Right lobe of liver (tissue), 6 donors: ENCODE measurements at regions not wholly inside any gene's neighbourhood (a gene's known extent, or its start where the extent isn't known, plus 50 kb on each side); places are given as distances from the start of the nearest gene placed in this dataset.

Experiments
- ATAC-seq, 4 donors: fragments of 200-7000 bp; cut with Tn5 transposase; one replicate each; pipeline ENCODE4 v1.9.1; 2020; ENCODE audit warnings: mild to moderate bottlenecking in 4 of 4, moderate library complexity in 4 of 4
- DNase-seq, 3 donors: peaks; one replicate each; pipeline ENCODE4 v3.0.0-alpha.2; 2020
- H3K27ac ChIP-seq, 3 donors: fragments of 200-600 bp; one replicate each; pipeline ENCODE4 v1.8.0; 2022
- H3K27me3 ChIP-seq, 2 donors: fragments of 200-600 bp; one replicate each; pipeline ENCODE4 v1.8.0; 2022
- H3K36me3 ChIP-seq, 4 donors: fragments of 200-600 bp; sonication (generic) in 1 of 4; one replicate each; pipeline versions ENCODE4 v1.5.1 to v1.8.0; 2017 to 2022; ENCODE audit warnings: control low read depth in 1 of 4
- H3K4me1 ChIP-seq, 4 donors: fragments of 200-600 bp; sonication (generic) in 1 of 4; one replicate each; pipeline versions ENCODE4 v1.5.1 to v1.8.0; 2017 to 2022; ENCODE audit warnings: control low read depth in 1 of 4
- H3K4me3 ChIP-seq, 3 donors: fragments of 200-600 bp; one replicate each; pipeline ENCODE4 v1.8.0; 2022
- H3K9me3 ChIP-seq, 4 donors: fragments of 200-600 bp; sonication (generic) in 1 of 4; one replicate each; pipeline versions ENCODE4 v1.5.1 to v1.8.0; 2017 to 2022; ENCODE audit warnings: control low read depth in 1 of 4
- POLR2A ChIP-seq: fragments of 450-650 bp; IDR thresholded peaks from one replicate; pipeline ENCODE4 v1.6.1; 2017; ENCODE audit warnings: antibody characterized with exemption, mild to moderate bottlenecking
- WGBS: methylation state at CpG from one replicate; pipeline ENCODE4 v1.1.6; 2018; ENCODE audit warnings: low coverage, low lambda C conversion rate; ENCODE audit not compliant: insufficient coverage; ENCODE audit errors: missing lambda C conversion rate; 5-methylcytosine and 5-hydroxymethylcytosine counted together
- intact Hi-C, 2 donors: fragments of 100-400 bp; cut with DNase I; formaldehyde crosslinking; loops; one replicate each; pipeline versions ENCODE4 v1.11.2 to v1.14.1; 2022
- TF ChIP-seq, protein P1 (sequence below), 4 donors: fragments of 200-600 bp in 3 of 4; fragments of 450-650 bp in 1 of 4; IDR thresholded peaks; one replicate each; pipeline versions ENCODE4 v1.5.1 to v1.8.0; 2016 to 2022; ENCODE audit warnings: antibody characterized with exemption in 4 of 4, mild to moderate bottlenecking in 2 of 4
- donor health status: DM: no; HTN: yes; CAD: no.
- donor health status: DM: no; HTN: no; CAD: no.
- donor health status: DM: no; HTN: no; CAD: no.
- donor health status: DM: no; HTN: yes; CAD: no.
- donor health status: DM: no; HTN: yes; CAD: no.

DNA sequence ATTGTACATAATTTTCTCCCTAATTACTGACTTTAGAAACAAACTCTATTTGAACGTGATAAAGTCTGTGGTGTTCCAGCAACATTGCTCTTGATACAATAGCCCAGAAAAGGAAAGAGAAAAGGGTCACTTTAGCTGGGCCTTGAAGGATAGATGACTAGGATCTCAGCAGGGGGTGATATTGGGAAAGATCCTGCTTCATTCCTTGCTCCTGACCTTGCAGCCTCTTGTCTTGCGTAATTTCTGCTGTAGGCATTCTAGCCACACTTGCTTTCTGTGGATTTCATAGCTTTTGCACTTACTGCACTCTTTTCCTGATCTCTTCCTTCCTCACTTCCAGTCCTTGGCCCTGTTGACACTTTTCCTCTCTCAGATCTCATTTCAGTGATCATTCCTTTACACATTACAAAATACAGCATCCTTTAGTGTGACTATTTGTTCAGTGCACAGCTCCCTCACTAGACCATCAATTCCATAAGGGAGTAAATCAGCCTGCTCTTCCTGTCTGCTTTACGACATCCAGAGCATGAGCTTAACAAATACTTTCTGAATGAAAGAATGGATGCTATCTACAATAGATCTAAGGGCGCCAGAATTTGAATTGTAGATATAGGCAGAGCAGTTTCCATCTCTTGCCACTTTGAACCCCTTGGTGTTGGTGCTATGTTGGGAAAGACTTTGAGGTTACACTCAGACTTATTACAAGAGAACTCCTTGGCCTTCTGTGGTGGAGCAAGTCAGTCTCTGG is 559.6 kb upstream of the MDFIC2 start:
- no peaks in the 10 kb centered on the region for H3K9me3 ChIP-seq
- no peaks in the 10 kb centered on the region for H3K4me1 ChIP-seq
- DNase-seq (no peak), ATAC-seq (no peak)
- intact Hi-C loops, result no loop called here
- no peaks in the 10 kb centered on the region for H3K36me3 ChIP-seq
- H3K4me3 ChIP-seq, result no peak overlapping the region
- H3K27me3 ChIP-seq, result no peaks in the 10 kb centered on the region
- 54% methylated on average over 4 of the region's 4 CpGs for whole genome bisulfite sequencing
- no peak overlapping the region for H3K27ac ChIP-seq
- TF ChIP-seq POLR2A, result no peak
- TF ChIP-seq, protein P1, sequence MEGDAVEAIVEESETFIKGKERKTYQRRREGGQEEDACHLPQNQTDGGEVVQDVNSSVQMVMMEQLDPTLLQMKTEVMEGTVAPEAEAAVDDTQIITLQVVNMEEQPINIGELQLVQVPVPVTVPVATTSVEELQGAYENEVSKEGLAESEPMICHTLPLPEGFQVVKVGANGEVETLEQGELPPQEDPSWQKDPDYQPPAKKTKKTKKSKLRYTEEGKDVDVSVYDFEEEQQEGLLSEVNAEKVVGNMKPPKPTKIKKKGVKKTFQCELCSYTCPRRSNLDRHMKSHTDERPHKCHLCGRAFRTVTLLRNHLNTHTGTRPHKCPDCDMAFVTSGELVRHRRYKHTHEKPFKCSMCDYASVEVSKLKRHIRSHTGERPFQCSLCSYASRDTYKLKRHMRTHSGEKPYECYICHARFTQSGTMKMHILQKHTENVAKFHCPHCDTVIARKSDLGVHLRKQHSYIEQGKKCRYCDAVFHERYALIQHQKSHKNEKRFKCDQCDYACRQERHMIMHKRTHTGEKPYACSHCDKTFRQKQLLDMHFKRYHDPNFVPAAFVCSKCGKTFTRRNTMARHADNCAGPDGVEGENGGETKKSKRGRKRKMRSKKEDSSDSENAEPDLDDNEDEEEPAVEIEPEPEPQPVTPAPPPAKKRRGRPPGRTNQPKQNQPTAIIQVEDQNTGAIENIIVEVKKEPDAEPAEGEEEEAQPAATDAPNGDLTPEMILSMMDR (IDR thresholded peaks at IDR 0.05), result no peak

DNA sequence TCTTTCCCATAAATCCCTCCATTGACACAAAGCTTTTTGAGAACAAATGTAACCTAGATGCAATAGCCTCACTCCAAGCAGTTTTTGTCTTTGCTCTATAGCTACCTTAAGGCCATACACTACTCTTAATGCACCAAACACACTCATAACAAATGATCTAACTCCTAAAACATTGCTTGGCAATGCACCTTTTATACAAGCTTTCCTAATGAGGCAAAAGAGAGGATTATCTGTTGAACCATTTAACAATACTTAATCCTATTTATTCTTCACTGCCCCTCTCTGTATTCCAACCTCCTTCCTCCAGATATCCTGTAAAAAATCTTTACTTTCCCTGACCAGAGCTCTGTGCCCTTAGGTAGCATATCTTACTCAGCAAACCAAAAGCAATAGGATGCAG is 558.1 kb upstream of the MDFIC2 start:
- Histone ChIP-seq H3K4me1 (no peaks in the 10 kb centered on the region), H3K9me3 (no peaks in the 10 kb centered on the region), H3K4me3 (no peak overlapping the region), H3K27me3 (no peaks in the 10 kb centered on the region), H3K36me3 (no peaks in the 10 kb centered on the region), H3K27ac (no peak overlapping the region)
- no peak for ATAC-seq
- TF ChIP-seq, protein P1 (IDR thresholded peaks at IDR 0.05), result no peak
- TF ChIP-seq POLR2A, result no peak
- intact Hi-C loops, result no loop called here
- DNase-seq, result no peak

DNA sequence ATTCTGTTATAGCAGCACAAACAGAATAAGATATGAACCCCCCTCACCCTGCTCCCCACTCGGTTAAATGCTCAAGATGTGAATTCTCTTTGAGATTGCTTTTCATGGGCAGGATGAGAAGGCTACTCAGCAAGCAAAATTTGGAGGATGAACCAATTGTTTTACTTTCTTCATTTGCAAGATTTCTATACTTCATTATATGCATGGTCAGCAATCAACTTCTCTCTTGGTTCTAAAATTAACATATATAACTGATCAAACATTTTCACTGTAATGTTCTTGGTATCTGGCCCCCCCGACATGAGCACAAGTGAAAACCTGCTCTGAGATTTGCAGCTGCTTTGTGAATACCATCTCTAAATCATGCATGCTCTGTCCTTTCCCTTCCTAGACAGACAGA is 556.1 kb upstream of the MDFIC2 start:
- Histone ChIP-seq H3K9me3 (no peaks in the 10 kb centered on the region), H3K27me3 (no peaks in the 10 kb centered on the region), H3K36me3 (no peaks in the 10 kb centered on the region), H3K27ac (no peak overlapping the region), H3K4me3 (no peak overlapping the region), H3K4me1 (no peaks in the 10 kb centered on the region)
- no peak for ATAC-seq
- TF ChIP-seq, protein P1 (IDR thresholded peaks at IDR 0.05), result no peak
- no peak for TF ChIP-seq POLR2A
- intact Hi-C loops, result no loop called here
- DNase-seq, result no peak
- 45% methylated on average over 2 of the region's 2 CpGs for WGBS

DNA sequence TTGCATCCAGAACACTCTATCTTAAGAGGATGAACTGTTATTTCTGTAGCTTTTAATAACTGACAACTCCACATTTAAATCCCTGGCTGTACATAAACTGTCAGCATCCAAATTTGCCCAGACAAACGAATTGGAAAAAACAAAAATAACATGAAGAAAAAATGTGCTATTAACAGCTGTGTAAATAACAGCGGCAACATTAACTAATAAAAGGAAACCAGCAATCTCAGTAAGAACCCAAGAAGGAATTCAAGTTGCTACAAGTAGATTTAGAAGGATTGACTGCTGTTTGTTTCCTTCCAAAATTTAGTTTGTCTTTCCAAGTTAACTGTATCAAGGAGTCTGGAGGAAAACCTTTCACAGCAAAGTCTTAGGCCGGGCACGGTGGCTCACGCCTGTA is 550.6 kb upstream of the MDFIC2 start:
- H3K9me3 ChIP-seq, result no peaks in the 10 kb centered on the region
- 57% methylated on average over 2 of the region's 5 CpGs for WGBS
- no peak overlapping the region for H3K27ac ChIP-seq
- intact Hi-C loops, result no loop called here
- no peak overlapping the region for H3K4me3 ChIP-seq
- ATAC-seq (no peak), DNase-seq (no peak)
- TF ChIP-seq, protein P1 (IDR thresholded peaks at IDR 0.05), result no peak
- TF ChIP-seq POLR2A, result no peak
- no peaks in the 10 kb centered on the region for H3K4me1 ChIP-seq
- H3K36me3 ChIP-seq, result no peaks in the 10 kb centered on the region
- H3K27me3 ChIP-seq, result no peaks in the 10 kb centered on the region

DNA sequence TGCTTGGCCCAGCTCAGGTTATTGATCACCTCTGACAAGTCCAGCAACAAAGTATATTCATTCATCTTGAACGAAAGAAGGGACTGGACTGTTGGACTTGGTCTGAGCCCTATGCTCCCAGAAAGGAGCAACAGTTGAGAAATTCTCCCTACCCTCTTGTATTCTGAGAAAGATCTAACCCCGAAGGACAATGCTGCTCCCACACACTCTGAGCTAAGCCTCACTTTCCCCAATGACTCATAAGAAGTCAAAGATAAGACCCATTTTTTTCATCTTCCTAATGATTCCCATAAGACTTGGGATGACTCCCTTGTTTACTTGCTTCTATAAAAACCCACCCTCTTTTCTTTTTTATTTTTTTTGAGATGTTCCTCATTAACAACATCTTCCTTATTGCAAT is 549.4 kb upstream of the MDFIC2 start:
- Histone ChIP-seq H3K27me3 (no peaks in the 10 kb centered on the region), H3K36me3 (no peaks in the 10 kb centered on the region), H3K4me1 (no peaks in the 10 kb centered on the region), H3K27ac (no peak overlapping the region), H3K9me3 (no peaks in the 10 kb centered on the region), H3K4me3 (no peak overlapping the region)
- ATAC-seq, result no peak
- intact Hi-C loops, result no loop called here
- no peak for DNase-seq
- 38% methylated on average over 1 of the region's 2 CpGs for WGBS
- no peak for TF ChIP-seq POLR2A
- TF ChIP-seq, protein P1 (IDR thresholded peaks at IDR 0.05), result no peak
